ENCODE measurements at regions not wholly inside any gene's neighbourhood (a gene's known extent, or its start where the extent isn't known, plus 50 kb on each side); places are given as distances from the start of the nearest gene placed in this dataset.

- WGBS (ENCODE audit: insufficient coverage, insufficient read length), result no CpG with 5 or more reads among the region's 3 CpGs
- H3K36me3 ChIP-seq (ENCODE audit: control insufficient read depth, insufficient read depth, low read length), result no peaks in the 10 kb centered on the region; the same call in 1 of the 2 replicates
- no peaks in the 10 kb centered on the region for H3K9me3 ChIP-seq (ENCODE audit: control insufficient read depth, insufficient read depth, low read length)
- H3K27ac ChIP-seq (ENCODE audit: low read length), result no peak overlapping the region
- H3K4me3 ChIP-seq (ENCODE audit: low read length), result no peak overlapping the region
- no peak for DNase-seq (ENCODE audit: low read depth, low spot score)
- H3K27me3 ChIP-seq (ENCODE audit: control insufficient read depth, insufficient read depth, low read length), result no peaks in the 10 kb centered on the region
- no peaks in the 10 kb centered on the region for H3K4me1 ChIP-seq (ENCODE audit: control insufficient read depth, insufficient read depth, low read length)
Observed at GRCh38 chr13:63307228-63307627, 1891.6 kb upstream of the PCDH20 start.

GRCh38 chr13:63305641-63306133 lies 1890.0 kb upstream of the PCDH20 start:
- Histone ChIP-seq H3K27ac (ENCODE audit: low read length) (no peak overlapping the region), H3K36me3 (ENCODE audit: control insufficient read depth, insufficient read depth, low read length) (no peaks in the 10 kb centered on the region; the same call in 1 of the 2 replicates), H3K27me3 (ENCODE audit: control insufficient read depth, insufficient read depth, low read length) (no peaks in the 10 kb centered on the region), H3K4me3 (ENCODE audit: low read length) (no peak overlapping the region), H3K9me3 (ENCODE audit: control insufficient read depth, insufficient read depth, low read length) (no peaks in the 10 kb centered on the region), H3K4me1 (ENCODE audit: control insufficient read depth, insufficient read depth, low read length) (no peaks in the 10 kb centered on the region)
- DNase-seq (ENCODE audit: low read depth, low spot score), result no peak
- WGBS (ENCODE audit: insufficient coverage, insufficient read length), result no CpG with 5 or more reads among the region's 40 CpGs

GRCh38 chr13:63304497-63304896 lies 1888.8 kb upstream of the PCDH20 start:
- no peaks in the 10 kb centered on the region for H3K4me1 ChIP-seq (ENCODE audit: control insufficient read depth, insufficient read depth, low read length)
- no peaks in the 10 kb centered on the region; the same call in 1 of the 2 replicates for H3K36me3 ChIP-seq (ENCODE audit: control insufficient read depth, insufficient read depth, low read length)
- no peak overlapping the region for H3K4me3 ChIP-seq (ENCODE audit: low read length)
- no peaks in the 10 kb centered on the region for H3K9me3 ChIP-seq (ENCODE audit: control insufficient read depth, insufficient read depth, low read length)
- no peaks in the 10 kb centered on the region for H3K27me3 ChIP-seq (ENCODE audit: control insufficient read depth, insufficient read depth, low read length)
- DNase-seq (ENCODE audit: low read depth, low spot score), result no peak
- WGBS (ENCODE audit: insufficient coverage, insufficient read length), result no CpG with 5 or more reads among the region's 4 CpGs
- no peak overlapping the region for H3K27ac ChIP-seq (ENCODE audit: low read length)

- Histone ChIP-seq H3K36me3 (ENCODE audit: control insufficient read depth, insufficient read depth, low read length) (no peaks in the 10 kb centered on the region), H3K27ac (ENCODE audit: low read length) (no peak overlapping the region), H3K4me1 (ENCODE audit: control insufficient read depth, insufficient read depth, low read length) (no peaks in the 10 kb centered on the region), H3K9me3 (ENCODE audit: control insufficient read depth, insufficient read depth, low read length) (no peaks in the 10 kb centered on the region), H3K4me3 (ENCODE audit: low read length) (no peak overlapping the region), H3K27me3 (ENCODE audit: control insufficient read depth, insufficient read depth, low read length) (no peaks in the 10 kb centered on the region)
- WGBS (ENCODE audit: insufficient coverage, insufficient read length), result no CpG with 5 or more reads among the region's 3 CpGs
- DNase-seq (ENCODE audit: low read depth, low spot score), result no peak
Observed at GRCh38 chr13:63299866-63300394, 1884.3 kb upstream of the PCDH20 start.

- Histone ChIP-seq H3K9me3 (ENCODE audit: control insufficient read depth, insufficient read depth, low read length) (no peaks in the 10 kb centered on the region), H3K4me3 (ENCODE audit: low read length) (no peak overlapping the region), H3K27me3 (ENCODE audit: control insufficient read depth, insufficient read depth, low read length) (no peaks in the 10 kb centered on the region), H3K27ac (ENCODE audit: low read length) (no peak overlapping the region), H3K36me3 (ENCODE audit: control insufficient read depth, insufficient read depth, low read length) (no peaks in the 10 kb centered on the region), H3K4me1 (ENCODE audit: control insufficient read depth, insufficient read depth, low read length) (no peaks in the 10 kb centered on the region)
- WGBS (ENCODE audit: insufficient coverage, insufficient read length), result no CpG with 5 or more reads among the region's 2 CpGs
- no peak for DNase-seq (ENCODE audit: low read depth, low spot score)
Observed at GRCh38 chr13:63297163-63297562, 1881.5 kb upstream of the PCDH20 start.

DNA sequence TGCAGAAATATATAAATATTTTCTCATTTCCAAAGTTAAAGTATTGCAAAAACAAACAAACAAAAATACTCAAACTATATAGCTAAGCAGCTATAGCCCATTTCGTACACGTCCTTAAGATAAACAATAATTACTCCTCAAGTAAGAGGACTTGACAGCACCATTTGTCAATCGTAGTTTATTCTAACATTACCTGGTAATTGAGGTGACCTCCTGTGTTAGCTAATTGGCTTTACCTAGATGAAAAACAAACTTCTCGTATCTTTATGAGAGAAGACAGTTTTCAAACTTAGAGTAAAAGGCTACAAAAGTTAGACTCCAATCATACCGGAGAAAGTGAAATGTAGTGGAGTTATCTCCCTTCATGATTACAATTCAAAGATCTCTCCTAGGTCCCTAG lies 1876.1 kb upstream of the PCDH20 start:
- WGBS (ENCODE audit: insufficient coverage, insufficient read length), result no CpG with 5 or more reads among the region's 5 CpGs
- DNase-seq (ENCODE audit: low read depth, low spot score), result no peak
- H3K9me3 ChIP-seq (ENCODE audit: control insufficient read depth, insufficient read depth, low read length), result no peaks in the 10 kb centered on the region
- H3K4me3 ChIP-seq (ENCODE audit: low read length), result no peak overlapping the region
- no peaks in the 10 kb centered on the region for H3K36me3 ChIP-seq (ENCODE audit: control insufficient read depth, insufficient read depth, low read length)
- H3K27ac ChIP-seq (ENCODE audit: low read length), result no peak overlapping the region
- no peaks in the 10 kb centered on the region for H3K4me1 ChIP-seq (ENCODE audit: control insufficient read depth, insufficient read depth, low read length)
- H3K27me3 ChIP-seq (ENCODE audit: control insufficient read depth, insufficient read depth, low read length), result no peaks in the 10 kb centered on the region

DNA sequence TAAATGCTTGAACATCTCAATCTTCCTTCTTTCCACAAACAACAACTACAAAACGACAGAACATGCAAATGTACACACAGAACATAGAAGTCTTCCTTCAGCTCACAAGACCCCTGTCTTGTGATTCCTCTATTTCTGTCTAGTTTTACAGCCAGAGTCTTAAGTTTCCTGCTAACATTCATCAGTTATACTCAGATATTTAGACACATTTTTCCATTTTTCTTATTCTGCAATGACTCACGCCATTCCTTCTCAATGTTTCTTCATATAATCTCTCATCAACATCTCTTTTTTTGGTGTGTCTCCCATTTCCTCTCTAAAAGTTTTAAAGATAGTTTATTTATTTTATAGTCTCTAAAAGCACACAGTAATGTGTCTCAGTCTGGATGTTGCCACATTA lies 1872.9 kb upstream of the PCDH20 start:
- H3K27ac ChIP-seq (ENCODE audit: low read length), result no peak overlapping the region
- H3K27me3 ChIP-seq (ENCODE audit: control insufficient read depth, insufficient read depth, low read length), result no peaks in the 10 kb centered on the region
- no peak for DNase-seq (ENCODE audit: low read depth, low spot score)
- H3K4me1 ChIP-seq (ENCODE audit: control insufficient read depth, insufficient read depth, low read length), result no peaks in the 10 kb centered on the region
- no peaks in the 10 kb centered on the region for H3K36me3 ChIP-seq (ENCODE audit: control insufficient read depth, insufficient read depth, low read length)
- H3K4me3 ChIP-seq (ENCODE audit: low read length), result no peak overlapping the region
- 100% methylated on average over 2 of the region's 2 CpGs for WGBS (ENCODE audit: insufficient coverage, insufficient read length)
- H3K9me3 ChIP-seq (ENCODE audit: control insufficient read depth, insufficient read depth, low read length), result no peaks in the 10 kb centered on the region

- no peak overlapping the region for H3K4me3 ChIP-seq (ENCODE audit: low read length)
- no peaks in the 10 kb centered on the region for H3K4me1 ChIP-seq (ENCODE audit: control insufficient read depth, insufficient read depth, low read length)
- H3K27ac ChIP-seq (ENCODE audit: low read length), result no peak overlapping the region
- no peaks in the 10 kb centered on the region for H3K36me3 ChIP-seq (ENCODE audit: control insufficient read depth, insufficient read depth, low read length)
- DNase-seq (ENCODE audit: low read depth, low spot score), result no peak
- H3K27me3 ChIP-seq (ENCODE audit: control insufficient read depth, insufficient read depth, low read length), result no peaks in the 10 kb centered on the region
- WGBS (ENCODE audit: insufficient coverage, insufficient read length), result no CpG with 5 or more reads among the region's 1 CpG
- no peaks in the 10 kb centered on the region for H3K9me3 ChIP-seq (ENCODE audit: control insufficient read depth, insufficient read depth, low read length)
Observed at GRCh38 chr13:63287926-63288325, 1872.3 kb upstream of the PCDH20 start.

DNA sequence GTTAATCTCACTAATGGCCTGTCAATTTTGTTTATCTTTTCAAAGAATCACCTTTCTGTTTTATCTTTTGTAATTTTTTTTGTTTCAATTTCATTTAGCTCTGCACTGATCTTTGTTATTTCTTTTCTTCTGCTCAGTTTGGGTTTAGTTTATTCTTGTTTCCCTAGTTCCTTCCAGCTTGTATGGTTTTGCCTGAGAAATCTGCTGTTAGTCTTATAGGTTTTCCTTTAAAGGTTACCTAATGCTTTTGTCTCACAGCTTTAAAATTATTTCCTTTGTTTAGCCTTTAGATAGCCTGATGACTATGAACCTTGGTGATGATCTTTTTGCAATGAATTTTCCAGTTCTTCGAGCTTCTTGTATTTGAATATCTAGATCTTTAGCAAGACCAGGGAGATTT lies 1869.8 kb upstream of the PCDH20 start:
- no peaks in the 10 kb centered on the region for H3K4me1 ChIP-seq (ENCODE audit: control insufficient read depth, insufficient read depth, low read length)
- no peak for DNase-seq (ENCODE audit: low read depth, low spot score)
- no peak overlapping the region for H3K4me3 ChIP-seq (ENCODE audit: low read length)
- no CpG with 5 or more reads among the region's 1 CpG for WGBS (ENCODE audit: insufficient coverage, insufficient read length)
- no peaks in the 10 kb centered on the region for H3K27me3 ChIP-seq (ENCODE audit: control insufficient read depth, insufficient read depth, low read length)
- H3K27ac ChIP-seq (ENCODE audit: low read length), result no peak overlapping the region
- H3K36me3 ChIP-seq (ENCODE audit: control insufficient read depth, insufficient read depth, low read length), result no peaks in the 10 kb centered on the region
- no peaks in the 10 kb centered on the region for H3K9me3 ChIP-seq (ENCODE audit: control insufficient read depth, insufficient read depth, low read length)

GRCh38 chr13:63279136-63279535 lies 1863.5 kb upstream of the PCDH20 start:
- H3K27ac ChIP-seq (ENCODE audit: low read length), result no peak overlapping the region
- H3K27me3 ChIP-seq (ENCODE audit: control insufficient read depth, insufficient read depth, low read length), result no peaks in the 10 kb centered on the region
- no peak overlapping the region for H3K4me3 ChIP-seq (ENCODE audit: low read length)
- no peaks in the 10 kb centered on the region for H3K4me1 ChIP-seq (ENCODE audit: control insufficient read depth, insufficient read depth, low read length)
- no peaks in the 10 kb centered on the region for H3K9me3 ChIP-seq (ENCODE audit: control insufficient read depth, insufficient read depth, low read length)
- DNase-seq (ENCODE audit: low read depth, low spot score), result no peak
- no CpG with 5 or more reads among the region's 2 CpGs for WGBS (ENCODE audit: insufficient coverage, insufficient read length)
- H3K36me3 ChIP-seq (ENCODE audit: control insufficient read depth, insufficient read depth, low read length), result no peaks in the 10 kb centered on the region

DNA sequence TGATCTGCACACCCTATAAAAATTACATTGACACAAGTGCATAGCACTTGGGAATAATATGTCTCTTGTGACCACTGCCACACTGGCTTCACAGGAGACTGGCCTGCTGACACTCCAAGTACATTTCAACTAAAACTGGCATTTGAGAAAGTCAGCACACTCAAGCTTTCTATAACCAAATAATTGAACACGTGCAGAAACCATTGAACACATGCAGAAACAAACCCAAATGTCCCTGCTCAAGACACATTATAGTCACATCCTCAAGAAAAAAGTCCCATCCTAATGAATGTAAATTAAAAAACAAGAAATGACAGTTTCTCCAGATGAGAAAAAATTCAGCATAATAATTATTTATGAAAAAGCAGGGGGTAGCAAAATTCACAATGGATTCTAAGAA lies 1859.1 kb upstream of the PCDH20 start:
- no peak for DNase-seq (ENCODE audit: low read depth, low spot score)
- Histone ChIP-seq H3K4me3 (ENCODE audit: low read length) (no peak overlapping the region), H3K36me3 (ENCODE audit: control insufficient read depth, insufficient read depth, low read length) (no peaks in the 10 kb centered on the region), H3K27me3 (ENCODE audit: control insufficient read depth, insufficient read depth, low read length) (no peaks in the 10 kb centered on the region), H3K4me1 (ENCODE audit: control insufficient read depth, insufficient read depth, low read length) (no peaks in the 10 kb centered on the region), H3K27ac (ENCODE audit: low read length) (no peak overlapping the region), H3K9me3 (ENCODE audit: control insufficient read depth, insufficient read depth, low read length) (no peaks in the 10 kb centered on the region)
- WGBS (ENCODE audit: insufficient coverage, insufficient read length), result no CpG with 5 or more reads among the region's 1 CpG

Measured in iPS DF 6.9 (cell line).